PC-9 (cell line): ENCODE measurements at regions not wholly inside any gene's neighbourhood (a gene's known extent, or its start where the extent isn't known, plus 50 kb on each side); places are given as distances from the start of the nearest gene placed in this dataset.

ENCODE experiments used
- BruUV-seq: library from RNA; stranded (reverse); fragments of 400-500 nt; replicated peaks from 2 replicates; lab custom pipeline; 2021; lab: Mats Ljungman, UMichigan
- CTCF ChIA-PET: fragments of 300-600 bp; sonication (Branson Sonifier 250); formaldehyde crosslinking; loops from one replicate; lab custom pipeline; 2022; ENCODE audit warnings: antibody characterized with exemption; lab: Charles Lee
- POLR2A ChIA-PET: fragments of 300-600 bp; sonication (Branson Sonifier 250); formaldehyde crosslinking; loops from one replicate; lab custom pipeline; 2022; ENCODE audit warnings: antibody characterized with exemption; ENCODE audit not compliant: unreplicated experiment; lab: Charles Lee
- DNase-seq, 2 experiments: peaks; one replicate each; pipeline versions ENCODE4 v3.0.0 to v3.0.0-alpha.2; 2015 to 2022; ENCODE audit warnings: mixed read lengths in 1 of 2
- H2AFZ ChIP-seq: fragments of 200-600 bp; sonication (generic); 2 replicates; pipeline ENCODE4 v1.8.1; 2017; ENCODE audit warnings: antibody characterized with exemption
- H3F3A ChIP-seq: fragments of 200-600 bp; sonication (generic); 2 replicates; pipeline ENCODE4 v1.8.1; 2017; ENCODE audit warnings: antibody characterized with exemption, mild to moderate bottlenecking, low read depth; ENCODE audit not compliant: insufficient read depth
- H3K27ac ChIP-seq: fragments of 200-600 bp; sonication (generic); 2 replicates; pipeline ENCODE4 v1.6.1; 2016; ENCODE audit warnings: mixed run types
- H3K27me3 ChIP-seq: fragments of 200-600 bp; sonication (generic); 2 replicates; pipeline ENCODE4 v1.6.1; 2016; ENCODE audit warnings: low read depth, mixed run types; ENCODE audit not compliant: insufficient read depth
- H3K36me3 ChIP-seq: fragments of 200-600 bp; sonication (generic); 2 replicates; pipeline ENCODE4 v1.6.1; 2016; ENCODE audit warnings: low read depth, mixed run types
- H3K4me1 ChIP-seq: fragments of 200-600 bp; sonication (generic); replicated peaks from 2 replicates; pipeline ENCODE4 v1.6.1; 2016; ENCODE audit warnings: mixed run types; ENCODE audit not compliant: insufficient read depth
- H3K4me2 ChIP-seq: fragments of 200-600 bp; sonication (generic); 2 replicates; pipeline ENCODE4 v1.6.1; 2017; ENCODE audit warnings: mixed run types
- H3K4me3 ChIP-seq: fragments of 200-600 bp; sonication (generic); 2 replicates; pipeline ENCODE4 v1.6.1; 2016; ENCODE audit warnings: mixed run types
- H3K79me2 ChIP-seq: fragments of 200-600 bp; sonication (generic); 2 replicates; pipeline ENCODE4 v1.6.1; 2017; ENCODE audit warnings: low read depth, mixed run types
- H3K9me2 ChIP-seq: fragments of 200-600 bp; sonication (generic); 2 replicates; pipeline ENCODE4 v1.8.1; 2017; ENCODE audit warnings: mild to moderate bottlenecking; ENCODE audit not compliant: insufficient read depth
- H3K9me3 ChIP-seq: fragments of 200-600 bp; sonication (generic); 2 replicates; pipeline ENCODE4 v1.8.1; 2016; ENCODE audit warnings: low read depth; ENCODE audit not compliant: insufficient read depth
- H4K20me1 ChIP-seq: fragments of 200-600 bp; sonication (generic); 2 replicates; pipeline ENCODE4 v1.8.1; 2017; ENCODE audit not compliant: insufficient read depth
- EZH2 ChIP-seq: fragments of 200-600 bp; sonication (generic); IDR thresholded peaks from 2 replicates; pipeline ENCODE4 v1.8.0; 2017; ENCODE audit warnings: antibody characterized with exemption, low read depth
- intact Hi-C: fragments of 100-400 bp; cut with micrococcal nuclease; formaldehyde crosslinking; loops from one replicate; pipeline ENCODE4 v1.10.0; 2022; ENCODE audit not compliant: unreplicated experiment
- TF ChIP-seq, protein P1 (sequence below): fragments of 200-600 bp; sonication (generic); conservative IDR thresholded peaks from 2 replicates; pipeline ENCODE4 v1.6.1; 2017; ENCODE audit warnings: mixed run types, antibody characterized with exemption, mild to moderate bottlenecking, moderate library complexity

- H3K4me2 ChIP-seq = no peak overlapping the region
- BruUV-seq = no TSS peak
- no peak for DNase-seq
- no peaks in the 10 kb centered on the region for H3K79me2 ChIP-seq
- H4K20me1 ChIP-seq = no peaks in the 10 kb centered on the region
- ChIA-PET CTCF (no interaction called here), POLR2A (no interaction called here)
- H3K27me3 ChIP-seq = no peaks in the 10 kb centered on the region
- no peaks in the 10 kb centered on the region for H3K4me1 ChIP-seq
- TF ChIP-seq, protein P1, sequence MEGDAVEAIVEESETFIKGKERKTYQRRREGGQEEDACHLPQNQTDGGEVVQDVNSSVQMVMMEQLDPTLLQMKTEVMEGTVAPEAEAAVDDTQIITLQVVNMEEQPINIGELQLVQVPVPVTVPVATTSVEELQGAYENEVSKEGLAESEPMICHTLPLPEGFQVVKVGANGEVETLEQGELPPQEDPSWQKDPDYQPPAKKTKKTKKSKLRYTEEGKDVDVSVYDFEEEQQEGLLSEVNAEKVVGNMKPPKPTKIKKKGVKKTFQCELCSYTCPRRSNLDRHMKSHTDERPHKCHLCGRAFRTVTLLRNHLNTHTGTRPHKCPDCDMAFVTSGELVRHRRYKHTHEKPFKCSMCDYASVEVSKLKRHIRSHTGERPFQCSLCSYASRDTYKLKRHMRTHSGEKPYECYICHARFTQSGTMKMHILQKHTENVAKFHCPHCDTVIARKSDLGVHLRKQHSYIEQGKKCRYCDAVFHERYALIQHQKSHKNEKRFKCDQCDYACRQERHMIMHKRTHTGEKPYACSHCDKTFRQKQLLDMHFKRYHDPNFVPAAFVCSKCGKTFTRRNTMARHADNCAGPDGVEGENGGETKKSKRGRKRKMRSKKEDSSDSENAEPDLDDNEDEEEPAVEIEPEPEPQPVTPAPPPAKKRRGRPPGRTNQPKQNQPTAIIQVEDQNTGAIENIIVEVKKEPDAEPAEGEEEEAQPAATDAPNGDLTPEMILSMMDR = no peak
- no peak for TF ChIP-seq EZH2
- H3F3A ChIP-seq = no peaks in the 10 kb centered on the region
- H3K9me3 ChIP-seq = no peaks in the 10 kb centered on the region
- H3K4me3 ChIP-seq = no peak overlapping the region
- intact Hi-C loops = no loop called here
- no peaks in the 10 kb centered on the region for H3K36me3 ChIP-seq
- H2AFZ ChIP-seq = no peak overlapping the region
- no peaks in the 10 kb centered on the region for H3K9me2 ChIP-seq
- H3K27ac ChIP-seq = no peak overlapping the region
Measured at GRCh38 chr12:84480803-84481202, 431.8 kb downstream of the SLC6A15 start.

DNA sequence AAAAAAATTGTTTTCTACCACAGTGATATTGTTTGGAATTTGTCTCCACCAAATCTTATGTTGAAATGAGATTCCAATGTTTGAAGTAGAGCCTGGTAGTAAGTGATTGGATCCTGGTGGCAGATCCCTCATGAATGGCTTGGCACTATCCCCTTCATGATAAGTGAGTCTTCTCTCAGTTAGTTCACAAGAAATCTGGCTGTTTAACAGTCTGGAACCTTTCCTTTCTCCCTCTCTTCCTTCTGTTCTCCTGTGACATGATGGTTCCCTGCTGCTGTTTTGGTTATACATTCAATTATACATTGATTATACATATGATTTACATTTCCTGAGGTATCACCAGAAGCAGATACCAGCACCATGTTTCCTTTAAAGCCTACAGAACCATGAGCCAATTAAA lies 442.2 kb downstream of the SLC6A15 start:
- Histone ChIP-seq H3K36me3 (no peaks in the 10 kb centered on the region), H3K27ac (no peak overlapping the region), H3K4me1 (no peaks in the 10 kb centered on the region), H3K9me3 (no peaks in the 10 kb centered on the region), H3K9me2 (no peaks in the 10 kb centered on the region), H3K27me3 (no peaks in the 10 kb centered on the region), H4K20me1 (no peaks in the 10 kb centered on the region), H2AFZ (no peak overlapping the region), H3K79me2 (no peaks in the 10 kb centered on the region), H3K4me2 (no peak overlapping the region), H3K4me3 (no peak overlapping the region), H3F3A (no peaks in the 10 kb centered on the region)
- POLR2A ChIA-PET = no interaction called here
- BruUV-seq = no TSS peak
- TF ChIP-seq EZH2 = no peak
- TF ChIP-seq, protein P1 = no peak
- DNase-seq = no peak
- intact Hi-C loops = no loop called here
- CTCF ChIA-PET = no interaction called here

DNA sequence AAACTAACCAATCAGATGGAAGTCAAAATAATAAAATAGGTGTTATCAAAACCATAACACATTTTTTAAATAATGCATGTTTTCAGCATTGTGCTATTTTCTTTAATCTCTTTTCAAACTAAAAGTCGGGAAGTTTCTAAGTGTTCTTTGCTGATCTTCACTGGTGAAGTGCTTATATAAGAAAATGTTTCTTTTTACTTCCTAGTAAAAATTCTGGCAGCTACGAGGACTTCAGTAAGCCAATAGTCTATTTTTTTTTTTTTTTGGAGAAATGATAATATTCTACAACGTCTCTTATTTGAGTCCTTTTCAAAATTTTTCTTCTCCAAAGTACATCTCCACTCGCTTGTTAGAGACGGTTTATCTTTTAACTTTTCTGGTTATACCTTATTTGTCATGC lies 448.0 kb downstream of the SLC6A15 start:
- no TSS peak for BruUV-seq
- H3K9me2 ChIP-seq = no peaks in the 10 kb centered on the region
- POLR2A ChIA-PET = no interaction called here
- no peaks in the 10 kb centered on the region for H3K9me3 ChIP-seq
- no peak overlapping the region for H3K4me3 ChIP-seq
- TF ChIP-seq, protein P1 = no peak
- TF ChIP-seq EZH2 = no peak
- no peaks in the 10 kb centered on the region for H4K20me1 ChIP-seq
- no peaks in the 10 kb centered on the region for H3K36me3 ChIP-seq
- intact Hi-C loops = no loop called here
- CTCF ChIA-PET = no interaction called here
- H3F3A ChIP-seq = no peaks in the 10 kb centered on the region
- DNase-seq = no peak
- H3K27ac ChIP-seq = no peak overlapping the region
- no peaks in the 10 kb centered on the region for H3K4me1 ChIP-seq
- H3K4me2 ChIP-seq = no peak overlapping the region
- H3K79me2 ChIP-seq = no peaks in the 10 kb centered on the region
- no peak overlapping the region for H2AFZ ChIP-seq
- H3K27me3 ChIP-seq = no peaks in the 10 kb centered on the region
